ENCODE measurements at regions not wholly inside any gene's neighbourhood (a gene's known extent, or its start where the extent isn't known, plus 50 kb on each side); places are given as distances from the start of the nearest gene placed in this dataset.

DNA sequence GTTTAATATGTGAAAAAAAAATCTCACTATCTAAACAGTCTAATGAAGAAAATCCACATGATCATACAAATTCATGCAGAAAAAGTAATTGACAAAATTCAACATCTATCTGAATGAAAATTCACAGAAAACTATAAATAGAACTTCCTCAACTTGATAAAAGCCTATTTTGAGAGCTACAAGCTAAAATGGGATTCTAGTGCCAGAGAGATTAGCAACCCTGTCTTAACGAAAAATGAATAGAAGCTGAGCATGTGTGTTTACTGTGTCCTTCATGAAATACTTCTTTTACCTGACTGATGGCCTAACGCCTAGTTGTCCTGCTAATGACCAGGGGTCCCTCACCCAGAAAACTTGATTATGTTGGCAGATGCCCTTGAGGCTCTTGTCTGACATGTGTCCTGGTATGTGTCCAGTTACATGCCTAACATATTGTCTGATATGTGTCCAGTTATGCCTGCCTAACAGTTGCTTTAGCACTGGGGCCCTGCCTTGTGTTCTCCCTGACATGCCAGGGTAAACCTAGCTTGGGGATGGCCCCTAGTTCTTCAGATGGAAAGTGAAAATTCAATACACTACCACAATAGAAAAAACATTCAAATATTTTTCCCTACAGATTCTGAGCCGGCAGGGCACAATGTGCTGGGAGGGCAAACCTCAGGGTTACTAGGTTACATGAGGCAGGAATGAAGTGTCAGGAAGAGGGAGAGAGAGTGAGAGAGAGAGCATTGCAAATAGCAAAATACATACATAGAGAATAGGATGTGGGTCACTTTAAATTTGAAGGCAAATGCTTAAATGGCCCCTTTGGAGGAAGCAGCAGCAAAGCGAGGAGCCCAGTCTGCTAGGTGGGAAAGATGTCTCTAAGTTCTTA is 834.0 kb downstream of the CDH11 start:
- TF ChIP-seq CTCF (IDR thresholded peaks at IDR 0.05) = no peak
- no peak for TF ChIP-seq EP300 (IDR thresholded peaks at IDR 0.05)
- no peak for TF ChIP-seq POLR2A (IDR thresholded peaks at IDR 0.05)
- no peak for TF ChIP-seq POLR2AphosphoS5 (IDR thresholded peaks at IDR 0.05)
